ENCODE measurements at regions not wholly inside any gene's neighbourhood (a gene's known extent, or its start where the extent isn't known, plus 50 kb on each side); places are given as distances from the start of the nearest gene placed in this dataset.

DNA sequence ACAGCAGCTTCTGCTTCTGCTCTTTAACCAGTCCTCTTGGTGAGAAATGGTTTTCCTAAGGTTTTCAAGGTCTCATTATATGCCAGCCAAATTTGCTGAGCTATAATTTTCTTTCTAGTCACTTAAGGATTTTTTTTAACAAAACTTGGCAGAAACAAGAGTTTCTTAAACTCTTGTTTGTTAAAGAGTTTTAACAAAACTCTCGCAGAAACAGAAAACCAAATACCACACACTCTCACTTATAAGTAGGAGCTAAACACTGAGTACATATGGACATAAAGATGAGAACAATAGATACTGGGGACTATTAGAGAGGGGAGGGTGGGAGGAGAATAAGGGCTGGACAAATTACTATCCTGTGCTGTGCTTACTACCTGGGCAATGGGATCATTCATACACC is 908.3 kb downstream of the TUSC7 start:
- TF ChIP-seq RAD21 (IDR thresholded peaks at IDR 0.05; ENCODE audit: low read length): no peak
- TF ChIP-seq, protein P1, sequence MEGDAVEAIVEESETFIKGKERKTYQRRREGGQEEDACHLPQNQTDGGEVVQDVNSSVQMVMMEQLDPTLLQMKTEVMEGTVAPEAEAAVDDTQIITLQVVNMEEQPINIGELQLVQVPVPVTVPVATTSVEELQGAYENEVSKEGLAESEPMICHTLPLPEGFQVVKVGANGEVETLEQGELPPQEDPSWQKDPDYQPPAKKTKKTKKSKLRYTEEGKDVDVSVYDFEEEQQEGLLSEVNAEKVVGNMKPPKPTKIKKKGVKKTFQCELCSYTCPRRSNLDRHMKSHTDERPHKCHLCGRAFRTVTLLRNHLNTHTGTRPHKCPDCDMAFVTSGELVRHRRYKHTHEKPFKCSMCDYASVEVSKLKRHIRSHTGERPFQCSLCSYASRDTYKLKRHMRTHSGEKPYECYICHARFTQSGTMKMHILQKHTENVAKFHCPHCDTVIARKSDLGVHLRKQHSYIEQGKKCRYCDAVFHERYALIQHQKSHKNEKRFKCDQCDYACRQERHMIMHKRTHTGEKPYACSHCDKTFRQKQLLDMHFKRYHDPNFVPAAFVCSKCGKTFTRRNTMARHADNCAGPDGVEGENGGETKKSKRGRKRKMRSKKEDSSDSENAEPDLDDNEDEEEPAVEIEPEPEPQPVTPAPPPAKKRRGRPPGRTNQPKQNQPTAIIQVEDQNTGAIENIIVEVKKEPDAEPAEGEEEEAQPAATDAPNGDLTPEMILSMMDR (IDR thresholded peaks at IDR 0.05): no peak
- no peak for TF ChIP-seq ELF1 (IDR thresholded peaks at IDR 0.05)
- no peak for TF ChIP-seq FOXM1 (IDR thresholded peaks at IDR 0.05; ENCODE audit: low read depth)
- TF ChIP-seq TEAD4 (IDR thresholded peaks at IDR 0.05; ENCODE audit: borderline replicate concordance, insufficient read depth): no peak
- TF ChIP-seq, protein P2, sequence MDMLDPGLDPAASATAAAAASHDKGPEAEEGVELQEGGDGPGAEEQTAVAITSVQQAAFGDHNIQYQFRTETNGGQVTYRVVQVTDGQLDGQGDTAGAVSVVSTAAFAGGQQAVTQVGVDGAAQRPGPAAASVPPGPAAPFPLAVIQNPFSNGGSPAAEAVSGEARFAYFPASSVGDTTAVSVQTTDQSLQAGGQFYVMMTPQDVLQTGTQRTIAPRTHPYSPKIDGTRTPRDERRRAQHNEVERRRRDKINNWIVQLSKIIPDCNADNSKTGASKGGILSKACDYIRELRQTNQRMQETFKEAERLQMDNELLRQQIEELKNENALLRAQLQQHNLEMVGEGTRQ (IDR thresholded peaks at IDR 0.05; ENCODE audit: borderline replicate concordance, low read depth, low read length): no peak
